KBM-7 (cell line): ENCODE measurements at regions not wholly inside any gene's neighbourhood (a gene's known extent, or its start where the extent isn't known, plus 50 kb on each side); places are given as distances from the start of the nearest gene placed in this dataset.
"Not testable (repeated sequence)": the region's sequence is repeated elsewhere in the genome, so short reads cannot be mapped to it uniquely, and the experiment has no call there.

ENCODE experiments used
- DNase-seq: peaks from one replicate; pipeline ENCODE4 v3.0.0-alpha.2; 2015
- in situ Hi-C: fragments of 300-500 bp; cut with MboI; formaldehyde crosslinking; loops from 2 replicates; pipeline ENCODE4 v1.14.3; 2020; ENCODE audit warnings: low sequenced_read_pairs, low pct_unique_long_range_greater_than_20kb, mixed read lengths

DNA sequence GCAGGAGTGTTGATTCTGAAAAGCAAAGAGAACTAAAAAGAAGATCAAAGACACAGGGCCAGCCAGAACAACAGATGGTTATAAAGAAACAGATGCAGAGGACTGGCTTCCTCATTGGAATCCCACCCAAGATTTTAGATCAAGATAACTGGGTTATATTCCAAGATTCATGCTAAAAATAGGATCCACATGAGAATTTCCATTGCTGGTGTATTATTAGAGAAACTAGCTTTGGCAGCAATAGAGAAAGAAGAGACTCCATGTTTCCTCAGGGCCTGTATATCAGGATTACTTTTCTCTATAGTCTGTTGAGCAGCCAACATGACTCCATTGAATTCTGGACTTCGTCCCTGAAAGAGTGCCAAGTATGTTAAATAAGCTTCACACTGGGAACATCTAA, 367.3 kb downstream of the TUSC1 start:
- in situ Hi-C loops, result no loop called here
- no peak for DNase-seq

DNA sequence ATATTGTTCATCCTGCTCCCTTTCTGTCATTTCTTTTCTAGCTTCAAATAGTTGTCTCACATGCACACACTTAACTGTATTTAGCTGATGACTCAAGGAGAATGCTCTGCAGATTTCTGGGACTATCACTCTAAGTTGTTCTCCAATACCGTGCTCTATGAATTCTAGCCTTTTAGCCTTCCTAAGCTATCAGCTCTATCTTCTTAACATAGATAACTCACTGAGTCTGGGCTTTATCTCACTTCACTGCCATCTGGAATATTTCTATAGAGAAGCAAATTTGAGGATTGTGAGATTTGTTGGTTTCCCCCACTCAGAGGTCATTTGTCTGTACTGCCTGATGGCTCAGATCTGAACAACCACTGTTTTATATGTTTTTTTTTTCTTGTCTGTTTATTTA, 369.7 kb downstream of the TUSC1 start:
- in situ Hi-C loops, result no loop called here

DNA sequence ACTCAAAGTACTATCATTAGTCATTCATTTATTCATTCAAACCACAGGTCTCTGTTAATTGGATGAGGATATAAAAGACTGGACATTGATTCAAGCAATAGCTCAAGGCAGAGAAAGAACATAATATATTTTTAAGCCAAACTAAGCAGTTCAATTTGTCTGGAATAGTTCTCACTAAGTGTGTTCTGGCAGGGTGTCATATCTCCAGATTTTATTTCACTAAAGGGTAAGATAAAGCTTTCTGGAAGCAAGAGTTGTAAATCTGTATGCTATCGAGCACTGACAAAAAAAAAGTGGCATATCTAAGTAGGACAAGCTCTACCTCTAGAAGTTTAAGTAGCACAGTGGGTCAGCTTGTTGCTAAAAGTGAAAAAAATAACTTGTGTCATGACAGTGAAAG, 375.6 kb downstream of the TUSC1 start:
- DNase-seq, result no peak
- in situ Hi-C loops, result no loop called here

More for the DNA sequence above, 369.7 kb downstream of the TUSC1 start:
- no peak for DNase-seq

DNA sequence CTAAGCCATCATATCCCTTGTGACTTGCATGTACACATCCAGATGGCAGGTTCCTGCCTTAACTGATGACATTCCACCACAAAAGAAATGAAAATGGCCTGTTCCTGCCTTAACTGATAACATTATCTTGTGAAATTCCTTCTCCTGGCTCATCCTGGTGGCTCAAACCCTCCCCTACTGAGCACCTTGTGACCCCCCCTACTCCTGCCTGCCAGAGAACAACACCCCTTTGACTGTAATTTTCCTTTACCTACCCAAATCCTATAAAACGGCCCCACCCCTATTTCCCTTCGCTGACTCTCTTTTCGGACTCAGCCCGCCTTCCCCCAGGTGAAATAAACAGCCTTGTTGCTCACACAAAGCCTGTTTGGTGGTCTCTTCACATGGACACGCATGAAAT, 390.0 kb downstream of the TUSC1 start:
- DNase-seq, in situ Hi-C loops: not testable (repeated sequence)

DNA sequence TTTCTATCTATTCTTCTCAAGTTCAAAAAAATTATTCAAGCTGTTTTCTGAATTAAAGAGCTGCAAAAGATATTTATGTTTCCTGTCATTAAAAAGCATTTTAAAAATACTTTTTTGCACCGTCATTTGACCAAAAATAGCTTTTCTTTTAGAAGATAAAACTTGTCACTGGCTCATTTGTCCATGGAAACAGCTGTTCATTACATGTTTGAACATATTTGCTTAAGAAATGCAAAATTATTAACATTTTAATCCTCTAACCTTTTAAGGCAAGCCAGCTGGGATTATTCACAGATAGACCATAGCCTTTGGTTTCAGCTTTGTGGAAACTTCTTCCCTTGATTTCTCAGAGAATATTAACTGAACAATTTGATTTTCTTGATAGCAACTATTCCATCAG, 393.9 kb downstream of the TUSC1 start:
- in situ Hi-C loops, result no loop called here
- no peak for DNase-seq

DNA sequence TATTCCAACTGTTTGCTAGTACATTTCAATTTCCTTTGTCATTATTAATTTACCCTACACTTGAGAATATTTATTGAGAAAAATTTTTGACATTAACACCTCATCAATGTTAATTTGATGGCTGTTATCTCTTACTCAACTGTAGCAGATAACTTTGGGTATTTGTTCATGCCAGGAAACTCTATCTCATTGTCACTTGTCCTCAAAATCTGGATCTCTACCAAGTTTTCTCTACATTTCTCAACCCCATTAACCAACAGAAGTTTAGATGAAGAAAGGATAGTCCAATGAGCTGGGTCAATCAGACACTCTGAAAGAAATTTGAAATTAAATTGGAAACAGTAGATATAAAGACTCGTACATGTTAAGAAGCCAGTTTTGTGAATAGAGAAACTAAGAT, 395.3 kb downstream of the TUSC1 start:
- no peak for DNase-seq
- in situ Hi-C loops, result no loop called here

DNA sequence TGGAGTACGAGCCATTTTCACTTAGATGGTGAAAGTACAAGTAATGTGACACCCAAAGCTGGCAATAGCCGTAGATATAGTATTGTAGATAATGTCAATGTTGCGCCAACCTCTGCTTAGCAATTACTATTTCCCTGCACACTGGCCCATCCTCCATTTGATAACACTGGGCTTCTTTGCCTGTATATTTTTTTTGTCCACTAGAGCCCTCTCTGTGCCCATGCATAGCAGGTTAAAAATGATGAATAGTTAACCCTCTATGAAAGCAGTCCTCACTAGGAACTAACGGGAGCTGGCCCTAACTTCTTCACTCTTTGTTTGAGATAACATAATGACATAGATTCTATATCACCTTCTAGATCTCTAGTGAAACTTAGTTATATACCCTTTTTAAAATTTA, 416.8 kb downstream of the TUSC1 start:
- DNase-seq, result no peak
- in situ Hi-C loops, result no loop called here

DNA sequence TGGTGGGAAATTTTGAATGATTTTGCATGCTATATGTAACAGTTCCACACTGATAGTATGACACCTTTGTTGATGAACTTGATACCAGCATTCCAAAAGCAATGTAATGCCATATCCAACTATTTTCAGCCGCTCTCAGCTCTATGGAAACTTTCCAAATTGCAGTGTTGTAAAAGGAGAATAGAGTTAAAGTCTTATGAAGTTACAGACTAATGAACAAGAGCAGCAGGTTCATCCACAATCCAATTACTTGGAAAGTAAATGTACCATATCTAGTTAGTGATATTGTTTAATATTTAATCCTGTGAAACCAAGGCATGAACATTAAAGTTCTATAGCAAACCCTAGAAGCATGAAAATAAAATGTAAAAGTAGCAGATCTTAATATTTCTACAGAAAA, 418.2 kb downstream of the TUSC1 start:
- in situ Hi-C loops, result no loop called here
- DNase-seq, result no peak

DNA sequence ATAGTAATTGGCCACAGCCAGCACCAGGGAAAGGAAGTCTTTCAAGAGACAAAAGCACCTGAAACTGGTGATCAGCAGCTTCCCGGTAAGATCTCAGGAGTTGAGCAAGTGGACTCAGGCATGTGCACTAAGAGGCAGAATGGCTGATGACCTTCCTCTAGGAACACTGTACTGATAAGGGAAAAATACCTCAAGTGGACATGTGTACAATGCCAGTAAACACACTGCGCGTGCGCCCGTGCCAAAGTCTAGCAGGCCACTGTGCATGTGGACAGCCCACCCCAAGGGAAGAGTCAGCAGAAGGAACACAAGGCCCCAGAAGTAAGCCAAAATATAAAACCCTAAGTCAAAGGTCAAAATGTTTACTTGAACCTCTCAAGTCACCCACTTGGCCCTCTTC, 423.0 kb downstream of the TUSC1 start:
- in situ Hi-C loops, result no loop called here
- no peak for DNase-seq

DNA sequence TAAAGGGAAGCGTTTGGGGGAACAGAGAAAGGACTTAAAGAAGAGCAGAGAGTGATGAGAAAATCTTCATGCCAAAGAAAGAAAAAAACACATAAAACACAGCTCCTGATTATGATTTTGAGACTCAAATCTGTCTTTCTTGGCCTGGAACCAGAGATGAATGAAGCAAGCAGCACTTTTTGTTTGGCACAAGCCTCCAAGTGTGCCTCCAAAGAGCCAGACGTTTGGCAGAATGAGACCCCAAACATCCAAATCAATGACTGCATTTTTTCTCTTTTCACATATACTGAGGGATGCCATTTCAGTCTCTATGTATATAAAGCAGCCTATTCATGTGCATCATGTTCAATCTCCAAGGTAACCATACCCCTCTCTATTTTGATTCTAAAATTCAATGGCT, 424.2 kb downstream of the TUSC1 start:
- DNase-seq, result no peak
- in situ Hi-C loops, result no loop called here

DNA sequence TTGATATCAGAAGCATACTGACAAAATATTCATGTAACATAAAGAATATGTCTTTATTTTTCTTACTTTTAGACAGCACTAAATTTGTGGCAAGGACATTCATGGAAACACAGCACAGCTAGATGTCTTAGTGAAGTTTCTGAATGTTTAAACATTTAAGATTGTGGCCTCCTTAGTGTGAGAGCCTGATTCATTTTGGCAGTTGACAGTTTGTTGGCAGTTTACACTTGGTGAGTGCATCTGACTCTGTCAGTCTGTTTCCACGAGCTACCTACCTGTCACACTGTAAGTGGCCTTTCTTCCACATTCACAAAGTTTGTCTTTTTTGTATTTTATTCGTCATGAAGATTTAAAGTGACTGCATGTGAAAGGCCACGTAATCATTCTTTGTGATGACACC, 436.8 kb downstream of the TUSC1 start:
- no peak for DNase-seq
- in situ Hi-C loops, result no loop called here

DNA sequence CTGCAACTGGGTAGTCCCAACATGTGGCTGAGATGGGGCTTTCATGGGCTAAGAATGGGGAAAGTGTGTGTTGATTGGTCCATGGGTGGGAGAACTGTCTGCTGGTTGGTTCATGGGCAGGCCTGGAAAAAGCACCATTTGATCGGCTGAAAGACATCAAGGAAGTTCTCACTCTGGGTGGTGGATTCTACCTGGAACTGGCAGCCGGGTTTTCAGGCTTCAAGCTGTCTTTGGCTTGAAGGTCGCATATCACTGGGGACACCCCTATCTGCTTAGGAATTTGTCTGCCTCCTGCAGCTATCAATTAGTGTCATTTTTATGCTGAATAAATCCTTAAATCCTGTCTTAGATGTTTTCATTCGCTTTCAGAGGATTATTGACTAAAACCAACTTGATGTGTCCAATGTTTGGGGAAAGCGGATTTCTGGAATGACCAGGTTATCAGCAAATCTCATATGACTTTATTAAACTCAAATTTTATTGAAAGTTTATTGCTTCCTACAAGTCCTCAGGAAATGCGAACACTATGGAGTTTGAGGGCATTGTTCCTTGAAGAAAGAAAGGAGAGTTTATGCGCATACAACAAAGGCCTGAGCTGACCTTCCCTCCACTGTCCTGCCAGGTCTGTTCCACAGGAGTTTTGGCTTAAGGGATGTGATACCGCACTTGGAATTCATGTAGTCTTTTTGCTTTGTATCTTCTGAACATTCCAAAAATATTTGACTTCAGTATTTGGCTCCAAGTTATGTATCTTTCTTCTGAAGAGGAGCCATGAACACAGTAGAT, 451.1 kb downstream of the TUSC1 start:
- in situ Hi-C loops, result no loop called here

DNA sequence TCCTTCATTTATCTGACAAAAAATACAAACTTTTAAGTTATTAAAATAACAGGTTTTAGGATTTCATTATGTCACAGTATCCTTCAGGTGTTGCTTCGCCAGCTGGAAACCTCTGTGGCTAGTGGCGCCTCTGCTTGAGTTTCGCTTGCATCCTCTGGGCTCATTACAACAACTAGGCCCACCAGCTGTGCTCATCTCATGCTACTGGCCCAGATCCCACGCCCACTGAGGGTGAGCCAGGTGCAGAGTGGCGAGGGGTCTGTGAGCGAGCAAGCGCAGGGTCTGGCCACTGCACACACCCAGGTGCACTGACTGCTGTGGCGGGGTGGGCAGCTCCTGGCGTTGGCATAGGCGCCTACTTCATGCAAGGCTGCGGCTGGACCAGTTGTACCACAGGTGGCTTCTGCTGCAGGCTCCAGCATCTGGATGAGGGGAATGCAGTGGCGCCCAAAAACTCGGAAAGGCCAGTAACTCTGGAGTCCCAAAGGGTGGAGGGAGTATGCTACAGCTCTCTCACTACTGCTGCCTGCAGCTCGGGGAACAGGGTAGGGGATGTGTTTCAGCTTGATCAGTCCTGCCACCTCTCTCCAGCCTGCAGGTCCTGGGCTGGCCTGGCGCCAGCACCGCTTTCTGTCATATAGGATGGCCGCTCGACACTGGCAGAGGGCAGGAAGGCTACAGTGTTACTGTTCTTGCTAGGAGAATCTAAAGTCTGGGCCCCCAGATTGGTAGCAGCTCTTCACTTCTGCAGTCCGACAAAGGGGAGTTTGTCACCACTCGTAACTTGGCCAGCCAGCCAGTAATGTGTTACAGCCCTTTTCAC, 452.1 kb downstream of the TUSC1 start:
- in situ Hi-C loops, result no loop called here
- DNase-seq, result no peak

More for the DNA sequence above, 451.1 kb downstream of the TUSC1 start:
- DNase-seq, result no peak

DNA sequence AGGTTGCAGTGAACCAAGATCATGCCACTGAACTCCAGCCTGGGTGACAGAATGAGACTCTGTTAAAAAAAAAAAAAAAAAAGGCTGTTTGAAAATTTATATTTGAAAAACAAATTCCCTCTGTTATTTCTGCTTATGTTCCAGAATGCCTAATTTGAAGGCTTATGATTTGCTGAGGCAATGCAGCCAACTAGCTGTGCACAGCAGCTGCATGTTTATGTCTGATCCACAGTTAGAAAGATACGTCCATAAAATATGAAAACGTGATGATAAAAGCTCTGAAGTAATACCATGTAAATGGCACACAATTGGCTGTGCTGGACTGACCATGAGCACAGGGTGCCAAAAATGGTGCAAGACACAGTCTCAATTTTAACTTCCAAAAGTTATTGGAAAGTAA, 453.2 kb downstream of the TUSC1 start:
- in situ Hi-C loops, result no loop called here
- DNase-seq, result no peak

DNA sequence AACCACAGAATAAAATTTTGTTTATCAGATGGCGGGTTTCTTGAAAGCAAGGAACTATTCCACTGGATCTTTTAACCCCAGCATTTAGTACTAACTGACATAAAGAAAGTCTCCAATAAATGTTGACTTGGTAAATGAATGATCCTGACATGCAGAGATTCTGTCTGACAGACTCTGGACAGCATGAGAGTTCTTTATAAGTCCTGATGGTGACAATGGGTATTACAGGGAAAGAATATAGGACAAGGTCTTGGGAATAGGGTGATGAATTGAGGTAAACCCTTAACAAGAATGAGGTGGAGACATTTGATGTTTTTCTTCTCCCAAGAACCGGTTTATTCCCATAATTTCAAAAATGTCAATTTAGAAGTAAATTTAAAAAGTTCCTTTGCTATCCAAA, 453.9 kb downstream of the TUSC1 start:
- DNase-seq, result no peak
- in situ Hi-C loops, result no loop called here

DNA sequence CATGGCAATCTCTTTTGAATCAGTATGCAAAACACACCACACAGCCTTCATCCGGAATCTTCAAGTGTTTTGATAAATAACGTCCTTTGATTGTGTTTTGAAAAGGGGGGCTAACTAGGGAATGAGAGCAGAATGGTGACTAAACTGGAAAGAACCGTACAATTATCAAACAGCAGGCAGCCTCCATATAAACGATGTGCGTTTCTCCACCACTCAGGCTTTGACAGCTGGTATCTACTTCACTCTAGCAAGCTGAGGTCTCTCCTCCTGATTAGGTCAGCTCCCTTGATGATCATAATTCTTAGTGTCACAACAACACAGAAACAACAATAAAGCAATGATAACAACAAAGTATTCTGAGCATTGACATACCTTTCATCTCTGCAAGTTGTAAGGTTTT, 465.9 kb downstream of the TUSC1 start:
- no peak for DNase-seq

DNA sequence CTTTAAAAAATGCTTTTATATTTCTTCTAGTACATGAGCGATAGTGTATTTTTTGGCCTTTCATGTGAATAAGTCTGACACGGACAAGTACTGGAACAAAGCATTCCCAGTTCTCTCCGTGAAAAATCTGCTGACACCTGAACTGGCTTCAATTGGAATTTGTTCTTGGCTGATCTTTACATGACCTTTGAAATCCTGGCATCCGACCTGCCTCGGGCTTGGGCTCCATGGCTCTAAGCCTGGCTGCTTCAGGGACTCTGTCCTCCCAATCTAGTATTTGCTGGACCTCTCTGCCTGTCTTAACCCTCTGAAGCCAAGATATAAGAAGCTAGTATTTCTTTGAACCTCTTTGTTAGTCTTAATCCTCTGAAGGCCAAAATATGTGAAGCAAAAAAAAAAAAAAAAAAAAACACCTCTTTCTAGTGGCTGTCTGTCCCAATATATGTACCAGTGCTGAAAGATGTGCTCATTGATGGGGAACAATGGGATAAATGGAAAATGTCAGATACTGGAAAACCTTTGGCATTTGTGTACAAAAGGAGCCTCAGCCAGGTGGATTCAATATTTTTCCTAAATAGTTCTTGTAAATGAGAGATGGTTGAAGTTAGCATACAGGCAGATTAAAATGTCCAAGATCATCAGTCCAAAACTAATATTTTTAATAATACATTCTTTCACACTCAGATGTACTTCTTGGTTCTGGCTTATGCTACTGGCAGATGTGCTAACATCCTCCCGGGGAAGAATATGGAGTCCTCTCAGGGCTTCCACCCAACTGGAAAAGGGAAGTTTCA, 470.6 kb downstream of the TUSC1 start:
- no peak for DNase-seq
- in situ Hi-C loops, result no loop called here

More for the DNA sequence above, 465.9 kb downstream of the TUSC1 start:
- in situ Hi-C loops, result no loop called here

DNA sequence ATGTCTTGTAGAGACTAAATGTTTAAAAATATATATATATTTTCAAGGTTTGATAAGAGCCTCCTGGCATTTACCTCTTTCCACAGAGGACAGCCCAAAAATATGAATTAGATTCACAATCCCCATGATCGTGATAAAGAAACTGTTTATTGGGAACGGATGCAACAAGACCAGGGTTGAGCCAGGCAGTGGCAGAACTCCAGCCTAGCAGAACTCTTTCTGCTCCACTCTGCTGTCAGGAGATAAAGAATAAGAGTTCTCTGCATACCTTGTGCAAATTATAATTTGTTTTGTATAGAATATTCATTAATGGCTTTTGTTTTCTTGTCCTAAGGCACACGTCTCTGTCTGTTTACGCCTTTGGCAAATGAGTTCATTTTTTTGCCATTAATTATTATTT, 472.2 kb downstream of the TUSC1 start:
- in situ Hi-C loops, result no loop called here

DNA sequence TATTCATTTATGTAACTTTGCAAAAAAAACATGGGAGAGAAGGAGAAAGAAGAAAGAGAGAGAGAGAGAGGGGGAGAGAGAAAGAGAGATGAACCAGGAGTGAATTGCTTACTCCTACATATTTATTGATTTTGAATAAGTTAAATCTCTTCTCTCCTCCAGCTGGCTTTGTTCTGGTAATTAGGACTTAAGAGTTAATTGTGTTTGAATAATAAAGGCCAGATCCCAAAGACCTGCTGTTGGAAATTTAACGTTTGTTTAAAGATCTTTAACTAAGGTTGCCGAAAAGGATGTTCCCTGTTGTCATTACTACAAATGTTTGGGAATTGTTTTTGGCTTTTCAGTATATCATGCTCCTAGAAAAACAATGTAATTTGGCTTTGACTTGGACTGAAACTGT, 473.0 kb downstream of the TUSC1 start:
- DNase-seq, result no peak
- in situ Hi-C loops, result no loop called here

More for the DNA sequence above, 472.2 kb downstream of the TUSC1 start:
- no peak for DNase-seq

DNA sequence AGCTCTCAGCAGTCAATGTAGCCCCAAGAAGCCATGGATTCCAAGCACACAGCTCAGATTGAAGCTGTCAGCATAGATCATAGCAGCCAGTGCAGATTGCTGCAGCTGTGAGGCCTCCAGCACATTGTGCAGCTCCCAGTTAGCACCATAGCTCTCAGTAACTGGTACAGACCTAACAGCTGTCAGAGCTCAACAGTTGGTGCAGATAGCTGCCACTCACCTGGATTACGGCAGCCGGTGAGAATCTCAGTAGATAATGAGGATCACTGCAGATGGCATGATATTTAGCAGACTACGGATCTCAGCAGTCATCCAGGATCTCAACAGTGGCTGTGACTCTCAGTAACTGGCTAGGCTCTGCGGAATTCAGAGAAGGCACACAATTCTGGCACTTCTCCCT, 500.4 kb downstream of the TUSC1 start:
- in situ Hi-C loops, result no loop called here
- DNase-seq, result no peak
